HG03175 (cell line): ENCODE measurements at regions not wholly inside any gene's neighbourhood (a gene's known extent, or its start where the extent isn't known, plus 50 kb on each side); places are given as distances from the start of the nearest gene placed in this dataset.
"Not testable (repeated sequence)": the region's sequence is repeated elsewhere in the genome, so short reads cannot be mapped to it uniquely, and the experiment has no call there.

Experiments
- ATAC-seq: cut with Tn5 transposase; IDR thresholded peaks from one replicate; pipeline ENCODE4 v1.9.1; 2021; ENCODE audit warnings: mild to moderate bottlenecking, moderate library complexity; ENCODE audit not compliant: unreplicated experiment

DNA sequence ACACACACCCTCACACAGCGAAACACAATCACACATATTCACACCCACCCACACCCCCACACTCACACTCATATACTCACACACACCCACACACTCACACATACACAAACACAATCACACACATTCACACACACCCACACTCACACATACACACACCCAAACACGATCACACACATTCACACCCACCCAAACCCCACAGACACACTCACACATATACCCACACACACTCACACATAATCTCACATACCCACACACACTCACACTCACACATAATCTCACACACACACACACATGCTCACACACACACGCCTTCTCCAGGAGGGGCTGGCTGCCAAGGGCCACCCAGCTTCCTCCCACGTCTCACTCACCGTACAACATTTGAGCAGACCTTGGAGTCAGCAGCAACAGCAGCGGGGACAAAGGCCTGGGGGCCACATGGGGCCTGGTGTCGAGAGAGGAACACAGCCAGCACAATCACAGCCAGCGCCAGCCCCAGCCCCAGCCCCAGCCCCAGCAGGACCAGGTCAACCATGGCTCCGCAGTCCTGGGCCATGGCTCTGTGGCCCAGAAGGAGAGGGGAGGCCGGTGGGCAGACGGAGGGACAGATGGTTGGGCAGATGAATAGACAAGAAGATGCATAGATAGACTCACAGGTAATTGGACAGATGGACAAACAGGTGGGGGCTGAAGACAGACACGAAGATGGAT, 932.9 kb downstream of the TUBA3C start:
- ATAC-seq = not testable (repeated sequence)

DNA sequence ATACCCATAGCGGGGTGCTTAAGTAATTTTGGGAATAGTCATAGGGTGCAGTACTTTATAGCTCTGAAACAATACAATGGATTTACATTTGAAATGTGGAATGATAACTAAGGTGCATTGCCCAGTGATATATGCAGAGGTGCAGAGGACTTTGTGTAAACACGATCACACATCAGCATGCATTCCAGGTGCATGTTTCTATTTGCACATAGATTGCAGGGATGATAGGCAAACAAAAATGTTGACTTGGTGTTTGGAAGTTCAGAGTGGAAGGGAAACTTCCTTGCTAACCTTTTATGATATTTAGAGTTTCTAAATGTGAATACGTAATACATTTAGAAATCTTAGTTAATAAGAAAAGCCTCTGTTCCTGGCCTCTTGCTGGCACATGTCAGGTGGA, 941.5 kb downstream of the TUBA3C start:
- not testable (repeated sequence) for ATAC-seq

DNA sequence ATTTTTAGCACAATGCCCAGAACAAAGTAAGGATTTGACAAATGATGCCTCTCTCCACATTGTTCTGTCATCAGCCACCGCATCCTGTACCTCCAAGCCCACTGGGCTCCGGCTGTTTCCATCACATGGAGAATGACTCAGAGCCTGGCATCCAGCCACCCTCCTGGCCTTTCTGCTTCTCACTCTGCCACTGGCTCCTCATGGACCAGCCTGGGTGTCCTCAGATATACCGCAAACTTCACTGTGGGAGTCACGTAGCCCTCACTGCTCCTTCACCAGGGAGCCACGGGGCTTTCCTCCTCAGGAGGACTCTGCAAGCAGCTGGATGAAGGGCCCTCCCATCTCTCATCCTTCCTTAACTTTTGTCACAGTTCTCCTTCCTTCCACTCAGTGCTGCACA, 943.0 kb downstream of the TUBA3C start:
- not testable (repeated sequence) for ATAC-seq

DNA sequence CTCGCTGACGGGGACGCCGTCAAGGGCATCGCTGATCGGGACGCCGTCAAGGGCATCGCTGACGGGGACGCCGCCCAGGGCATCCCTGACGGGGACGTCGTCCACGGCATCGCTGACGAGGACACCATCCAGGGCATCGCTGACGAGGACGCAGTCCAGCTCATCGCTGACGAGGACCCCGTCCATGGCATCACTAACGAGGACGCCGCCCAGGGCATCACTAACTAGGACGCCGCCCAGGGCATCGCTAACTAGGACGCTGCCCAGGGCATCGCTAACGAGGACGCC, 945.2 kb downstream of the TUBA3C start:
- ATAC-seq = no peak

DNA sequence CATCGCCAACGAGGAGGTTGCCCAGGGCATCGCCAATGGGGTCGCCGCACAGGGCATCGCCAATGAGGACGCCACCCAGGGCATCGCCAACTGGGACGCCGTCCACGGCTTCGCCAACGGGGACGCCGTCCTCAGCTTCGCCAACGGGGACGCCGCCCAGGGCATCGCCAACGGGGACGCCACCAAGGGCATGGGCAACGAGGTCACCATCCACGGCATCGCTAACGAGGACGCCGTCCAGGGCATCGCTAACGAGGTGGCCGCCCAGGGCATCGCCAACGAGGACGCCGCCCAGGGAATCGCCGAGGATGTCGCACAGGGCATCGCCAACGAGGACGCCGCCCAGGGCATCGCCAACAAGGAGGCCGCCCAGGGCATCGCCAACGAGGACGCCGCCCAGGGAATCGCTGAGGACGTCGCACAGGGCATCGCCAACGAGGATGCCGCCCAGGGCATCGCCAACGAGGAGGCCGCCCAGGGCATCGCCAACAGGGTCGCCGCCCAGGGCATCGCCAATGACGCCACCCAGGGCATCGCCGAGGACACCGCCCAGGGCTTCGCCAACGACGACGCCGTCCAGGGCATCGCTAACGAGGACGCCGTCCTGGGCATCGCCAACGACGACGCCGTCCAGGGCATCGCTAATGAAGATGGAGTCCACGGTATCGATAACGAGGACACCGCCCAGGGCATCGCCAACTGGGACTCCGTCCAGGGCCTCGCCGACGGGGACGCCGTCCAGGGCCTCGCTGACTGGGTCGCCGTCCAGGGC, 945.7 kb downstream of the TUBA3C start:
- ATAC-seq = no peak

DNA sequence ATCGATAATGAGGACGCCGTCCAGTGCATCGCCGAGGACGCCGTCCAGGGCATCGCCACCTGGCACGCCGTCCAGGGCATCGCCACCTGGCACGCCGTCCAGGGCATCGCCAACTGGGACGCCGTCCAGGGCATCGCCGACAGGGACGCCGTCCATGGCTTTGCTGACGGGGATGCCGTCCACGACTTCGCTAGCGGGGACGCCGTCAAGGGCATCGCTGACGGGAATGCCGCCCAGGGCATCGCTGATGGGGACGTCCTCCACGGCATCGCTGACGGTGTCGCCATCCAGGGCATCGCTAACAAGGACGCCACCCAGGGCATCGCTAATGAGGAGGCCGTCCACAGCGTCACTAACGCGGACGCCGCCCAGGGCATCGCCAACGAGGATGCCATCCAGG, 946.5 kb downstream of the TUBA3C start:
- no peak for ATAC-seq

DNA sequence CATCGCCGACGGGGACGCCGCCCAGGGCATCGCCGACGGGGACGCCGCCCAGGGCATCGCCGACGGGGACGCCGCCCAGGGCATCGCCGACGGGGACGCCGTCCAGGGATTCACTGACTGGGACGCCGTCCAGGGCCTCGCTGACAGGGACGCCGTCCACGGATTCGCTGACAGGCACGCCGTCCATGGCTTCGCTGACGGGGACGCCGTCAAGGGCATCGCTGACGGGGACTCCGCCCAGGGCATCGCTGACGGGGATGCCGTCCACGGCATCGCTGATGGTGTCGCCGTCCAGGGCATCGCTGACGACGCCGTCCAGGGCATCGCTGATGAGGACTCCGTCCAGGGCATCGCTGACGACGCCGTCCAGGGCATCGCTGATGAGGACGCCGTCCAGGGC, 947.2 kb downstream of the TUBA3C start:
- not testable (repeated sequence) for ATAC-seq

DNA sequence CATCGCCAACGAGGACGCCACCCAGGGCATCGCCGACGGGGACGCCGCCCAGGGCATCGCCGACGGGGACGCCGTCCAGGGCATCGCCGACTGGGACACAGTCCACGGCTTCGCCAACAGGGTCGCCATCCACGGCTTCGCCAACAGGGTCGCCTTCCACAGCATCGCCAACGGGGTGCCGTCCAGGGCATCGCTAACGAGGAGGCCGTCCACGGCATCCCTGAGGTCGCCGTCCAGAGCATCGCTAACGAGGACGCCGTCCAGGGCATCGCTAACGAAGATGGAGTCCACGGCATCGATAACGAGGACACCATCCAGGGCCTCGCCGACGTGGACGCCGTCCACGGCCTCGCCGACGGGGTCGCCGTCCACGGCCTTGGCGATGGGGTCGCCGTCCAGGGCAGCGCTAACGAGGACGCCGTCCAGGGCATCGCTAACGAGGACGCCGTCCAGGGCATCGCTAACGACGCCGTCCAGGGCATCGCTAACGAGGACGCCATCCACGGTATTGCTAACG, 947.8 kb downstream of the TUBA3C start:
- no peak for ATAC-seq

DNA sequence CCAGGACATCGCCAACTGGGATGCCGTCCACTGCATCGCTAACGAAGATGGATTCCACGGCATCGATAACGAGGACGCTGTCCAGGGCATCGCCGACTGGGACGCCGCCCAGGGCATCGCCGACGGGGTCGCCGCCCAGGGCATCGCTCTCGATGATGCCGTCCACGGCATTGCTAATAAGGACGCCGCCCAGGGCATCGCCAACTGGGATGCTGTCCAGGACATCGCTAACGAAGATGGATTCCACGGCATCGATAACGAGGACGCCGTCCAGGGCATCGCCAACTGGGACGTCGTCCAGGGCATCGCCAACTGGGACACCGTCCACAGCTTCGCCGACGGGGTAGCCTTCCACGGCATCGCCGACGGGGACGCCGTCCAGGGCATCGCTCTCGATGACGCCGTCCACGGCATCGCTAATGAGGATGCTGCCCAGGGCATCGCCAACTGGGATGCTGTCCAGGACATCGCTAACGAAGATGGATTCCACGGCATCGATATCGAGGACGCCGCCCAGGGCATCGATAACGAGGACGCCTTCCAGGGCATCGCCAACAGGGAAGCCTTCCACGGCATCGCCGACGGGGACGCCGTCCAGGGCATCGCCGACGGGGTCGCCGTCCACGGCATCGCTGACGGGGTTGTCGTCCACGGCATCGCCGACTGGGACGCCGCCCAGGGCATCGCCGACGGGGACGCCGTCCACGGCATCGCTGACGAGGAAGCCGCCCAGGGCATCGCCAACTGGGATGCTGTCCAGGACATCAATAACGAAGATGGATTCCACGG, 948.4 kb downstream of the TUBA3C start:
- no peak for ATAC-seq

DNA sequence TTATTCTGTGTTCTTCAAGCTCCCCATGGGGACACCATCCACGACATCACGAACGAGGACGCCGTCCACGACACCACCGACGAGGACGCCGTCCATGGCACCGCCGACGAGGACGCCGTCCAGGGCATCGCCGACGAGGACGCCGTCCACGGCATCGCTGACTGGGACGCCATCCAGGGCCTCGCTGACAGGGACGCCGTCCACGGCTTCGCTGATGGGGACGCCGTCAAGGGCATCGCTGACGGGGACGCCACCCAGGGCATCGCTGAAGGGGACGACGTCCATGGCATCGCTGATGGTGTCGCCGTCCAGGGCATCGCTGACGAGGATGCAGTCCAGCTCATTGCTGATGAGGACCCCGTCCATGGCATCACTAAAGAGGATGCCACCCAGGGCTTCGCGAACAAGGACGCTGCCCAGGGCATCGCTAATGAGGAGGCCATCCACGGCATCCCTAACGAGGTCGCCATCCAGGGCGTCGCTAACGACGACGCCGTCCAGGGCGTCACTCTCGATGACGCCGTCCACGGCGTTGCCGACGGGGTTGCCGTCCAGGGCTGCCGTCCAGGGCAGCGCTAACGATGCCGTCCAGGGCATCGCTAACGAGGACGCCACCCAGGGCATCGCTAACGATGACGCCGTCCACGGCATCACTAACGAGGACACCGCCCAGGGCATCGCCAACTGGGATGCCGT, 949.2 kb downstream of the TUBA3C start:
- no peak for ATAC-seq

DNA sequence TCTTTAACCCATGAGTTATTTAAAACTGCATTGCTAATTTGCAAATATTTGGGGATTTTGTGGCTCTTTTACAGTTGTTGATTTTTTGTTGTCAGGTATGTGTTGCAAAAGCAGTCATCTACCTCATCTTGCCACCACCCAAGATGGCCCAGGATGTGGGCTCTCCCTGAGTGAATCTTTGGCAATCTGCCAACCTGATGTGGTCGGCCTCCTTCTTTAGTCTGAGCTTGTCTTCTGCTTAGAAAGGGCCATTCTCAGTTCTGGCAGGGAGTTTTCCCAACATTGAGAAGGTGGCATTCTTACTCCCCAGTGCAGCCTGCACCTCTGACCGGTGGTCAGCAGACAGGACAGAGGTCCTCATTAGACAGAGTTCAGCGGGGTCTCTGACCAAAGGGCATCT, 957.2 kb downstream of the TUBA3C start:
- not testable (repeated sequence) for ATAC-seq

DNA sequence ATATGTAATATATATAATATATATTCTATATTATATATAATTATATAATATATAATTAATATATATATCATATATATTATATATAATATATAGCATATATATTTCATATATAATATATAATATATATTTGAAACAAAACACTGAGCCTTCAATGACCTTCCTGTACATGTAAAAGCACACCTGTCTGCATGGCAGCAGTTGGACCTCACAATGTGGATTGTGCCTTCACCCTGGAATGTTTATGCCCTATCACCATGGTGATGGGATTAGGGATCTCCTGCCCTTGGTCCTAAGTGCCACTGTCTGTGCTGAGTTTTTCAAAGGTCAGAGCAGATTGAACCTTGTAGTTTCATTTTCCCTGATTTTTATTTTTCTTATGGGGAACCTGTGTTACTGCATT, 966.9 kb downstream of the TUBA3C start:
- not testable (repeated sequence) for ATAC-seq

DNA sequence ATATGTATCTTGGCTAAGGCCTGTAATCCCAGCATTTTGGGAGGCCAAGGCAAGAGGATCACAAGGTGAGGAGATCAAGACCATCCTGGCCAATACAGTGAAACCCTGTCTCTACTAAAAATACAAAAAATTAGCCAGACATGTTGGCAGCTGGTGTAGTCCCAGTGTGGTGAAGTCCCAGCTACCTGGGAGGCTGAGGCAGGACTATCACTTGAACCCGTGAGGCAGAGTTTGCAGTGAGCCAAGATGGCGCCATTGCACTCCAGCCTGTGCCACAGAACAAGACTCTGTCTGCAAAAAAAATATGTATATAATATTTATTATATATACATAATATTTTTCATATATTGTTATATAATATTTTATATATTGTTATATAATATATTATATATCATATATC, 968.1 kb downstream of the TUBA3C start:
- not testable (repeated sequence) for ATAC-seq

DNA sequence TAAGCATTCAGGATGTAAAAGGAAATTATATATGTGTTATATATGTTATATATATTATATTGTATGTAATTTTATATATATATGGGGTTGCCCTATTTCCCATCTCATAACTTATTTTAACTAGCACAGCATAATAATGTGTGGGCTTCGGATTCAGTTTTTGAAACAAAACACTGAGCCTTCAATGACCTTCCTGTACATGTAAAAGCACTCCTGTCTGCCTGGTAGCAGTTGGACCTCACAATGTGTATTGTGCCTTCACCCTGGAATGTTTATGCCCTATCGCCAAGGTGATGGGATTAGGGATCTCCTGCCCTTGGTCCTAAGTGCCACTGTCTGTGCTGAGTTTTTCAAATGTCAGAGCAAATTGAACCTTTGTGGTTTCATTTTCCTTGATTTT, 968.8 kb downstream of the TUBA3C start:
- ATAC-seq = peak; percentile 44

DNA sequence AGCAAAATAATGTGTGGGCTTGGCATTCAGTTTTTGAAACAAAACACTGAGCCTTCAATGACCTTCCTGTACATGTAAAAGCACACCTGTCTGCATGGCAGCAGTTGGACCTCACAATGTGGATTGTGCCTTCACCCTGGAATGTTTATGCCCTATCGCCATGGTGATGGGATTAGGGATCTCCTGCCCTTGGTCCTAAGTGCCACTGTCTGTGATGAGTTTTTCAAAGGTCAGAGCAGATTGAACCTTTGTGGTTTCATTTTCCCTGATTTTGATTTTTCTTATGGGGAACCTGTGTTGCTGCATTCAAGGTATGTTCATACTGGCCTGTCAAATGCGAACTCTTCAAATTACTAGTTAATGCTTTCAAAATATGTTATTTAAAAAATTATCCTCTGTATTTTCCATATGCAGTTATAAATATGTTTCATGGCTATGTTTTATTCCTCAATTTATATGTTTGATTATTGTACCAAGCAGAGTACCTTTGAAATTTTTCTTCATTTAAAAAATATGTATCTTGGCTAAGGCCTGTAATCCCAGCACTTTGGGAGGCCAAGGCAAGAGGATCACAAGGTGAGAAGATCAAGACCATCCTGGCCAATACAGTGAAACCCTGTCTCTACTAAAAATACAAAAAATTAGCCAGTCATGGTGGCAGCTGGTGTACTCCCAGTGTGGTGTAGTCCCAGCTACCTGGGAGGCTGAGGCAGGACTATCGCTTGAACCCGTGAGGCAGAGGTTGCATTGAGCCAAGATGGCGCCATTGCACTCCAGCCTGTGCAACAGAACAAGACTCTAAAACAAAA, 969.7 kb downstream of the TUBA3C start:
- ATAC-seq = peak; percentile 83

DNA sequence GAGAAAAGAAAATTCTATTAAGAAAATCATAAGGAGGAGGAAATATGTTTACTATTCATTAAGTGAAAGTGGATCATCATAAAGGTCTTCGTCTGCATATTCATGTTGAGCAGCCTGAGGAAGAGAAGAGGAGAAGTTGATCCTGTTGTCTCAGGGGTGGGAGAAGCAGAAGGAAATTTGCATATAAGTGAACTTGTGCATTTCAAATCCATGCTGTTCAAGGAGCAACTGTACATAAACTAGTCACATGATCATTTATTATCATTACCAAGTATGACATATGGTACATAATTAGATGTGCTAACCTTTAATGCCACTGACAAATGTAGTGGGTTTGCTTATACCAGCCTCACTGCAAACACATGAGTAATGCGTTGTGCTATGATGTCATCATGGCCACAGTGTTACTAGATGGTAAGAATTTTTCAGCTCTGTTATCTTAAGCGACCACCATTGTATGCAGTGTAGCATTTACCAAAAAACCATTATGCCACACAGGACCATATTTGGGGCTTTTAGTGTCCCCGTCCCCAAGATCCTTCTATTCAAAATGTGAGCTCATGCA, 976.9 kb downstream of the TUBA3C start:
- not testable (repeated sequence) for ATAC-seq

DNA sequence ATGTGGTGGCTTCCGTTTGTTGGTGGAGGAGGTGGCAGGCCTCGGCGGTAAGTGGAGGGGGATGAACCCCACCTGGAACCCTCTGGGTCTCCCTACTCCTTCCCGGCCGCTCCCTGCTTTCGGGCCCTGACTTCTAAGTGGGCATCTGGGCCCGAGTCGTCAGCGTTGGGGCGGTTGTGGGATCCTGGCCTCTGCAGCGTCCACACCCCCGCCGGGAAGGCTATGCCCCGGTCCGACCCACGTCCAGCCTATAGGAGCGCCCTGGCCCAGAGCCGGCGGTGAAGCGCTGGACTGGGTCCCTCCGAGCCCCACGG, 986.3 kb downstream of the TUBA3C start:
- ATAC-seq = not testable (repeated sequence)

DNA sequence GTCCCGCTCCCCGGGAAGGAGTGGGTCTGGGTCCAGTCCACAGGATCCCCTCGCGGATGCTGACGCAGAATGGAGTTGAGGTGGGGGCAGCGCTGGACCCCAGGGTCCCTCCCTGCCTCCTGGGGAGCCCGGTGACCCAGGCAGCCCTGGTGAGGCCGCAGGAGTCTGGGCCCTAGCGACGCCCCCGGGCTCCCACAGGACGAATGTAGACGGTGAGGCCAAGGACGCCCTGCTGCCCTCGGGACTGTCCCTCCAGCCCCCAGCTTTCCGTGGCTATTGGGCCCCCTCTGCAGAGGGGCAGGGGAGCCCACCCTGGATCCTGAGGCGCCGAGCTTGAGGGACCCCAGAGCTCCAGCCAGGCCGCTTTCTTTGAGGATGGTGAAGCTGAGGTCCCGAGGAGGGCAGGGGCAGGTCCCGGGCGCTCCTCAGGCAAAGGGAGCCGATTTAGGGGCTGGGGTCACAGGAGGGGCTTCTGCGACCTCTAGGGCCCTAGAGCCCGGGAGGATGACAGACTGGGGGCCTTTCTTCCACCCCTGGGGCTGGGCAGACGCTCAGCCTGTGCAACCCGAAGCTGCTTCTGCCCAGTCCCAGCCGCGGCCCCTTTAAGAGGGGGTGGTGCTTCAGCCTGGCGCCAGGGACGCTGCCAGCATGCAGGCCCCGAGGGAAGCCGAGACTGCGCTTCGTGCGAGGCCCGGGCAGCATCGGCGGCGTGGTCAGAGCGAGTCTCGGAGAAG, 986.8 kb downstream of the TUBA3C start:
- ATAC-seq = not testable (repeated sequence)

DNA sequence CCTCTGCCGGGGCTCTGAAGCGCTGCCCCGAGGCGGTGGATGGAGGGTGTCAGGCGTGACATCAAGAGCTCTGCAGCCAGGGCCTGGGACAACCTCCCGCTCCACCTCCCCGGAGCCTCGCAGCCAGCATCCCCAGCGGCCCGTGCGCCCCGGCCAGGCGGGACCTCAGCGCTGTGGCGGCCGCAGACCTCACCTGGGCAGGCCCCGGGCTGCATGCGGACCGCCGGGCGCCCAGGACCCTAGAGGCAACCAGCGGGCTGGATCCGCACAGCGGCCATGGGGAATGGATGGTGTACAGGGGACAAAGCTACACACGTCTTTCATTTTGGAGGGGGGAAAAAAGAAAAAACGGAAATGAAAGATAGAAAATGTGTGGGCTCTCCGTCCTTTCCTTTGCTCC, 987.5 kb downstream of the TUBA3C start:
- ATAC-seq = not testable (repeated sequence)
